ENCODE measurements at regions not wholly inside any gene's neighbourhood (a gene's known extent, or its start where the extent isn't known, plus 50 kb on each side); places are given as distances from the start of the nearest gene placed in this dataset.
"Not testable (repeated sequence)": the region's sequence is repeated elsewhere in the genome, so short reads cannot be mapped to it uniquely, and the experiment has no call there.

DNA sequence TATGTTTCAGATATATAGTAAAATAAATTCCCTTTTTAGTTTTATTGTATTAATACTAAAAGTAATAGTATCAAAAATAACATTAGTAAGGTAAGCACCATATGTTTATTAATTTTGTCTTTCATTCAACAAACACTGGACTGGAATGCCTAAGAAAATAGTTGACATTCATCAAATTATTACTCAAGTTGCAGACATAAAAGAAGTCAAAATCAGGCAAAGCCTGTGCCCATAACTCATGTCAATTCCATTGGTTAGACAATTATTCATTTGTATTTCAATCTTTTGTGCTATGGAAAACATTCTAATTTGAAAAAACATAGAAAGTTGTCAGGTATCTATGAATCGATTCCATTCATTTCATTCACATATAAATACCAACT lies 158.9 kb downstream of the CEMIP2 start:
- ChIA-PET POLR2A (no interaction called here), CTCF (no interaction called here)
- DNase-seq (ENCODE audit: extremely low spot score), result no peak
- TF ChIP-seq, protein P1, sequence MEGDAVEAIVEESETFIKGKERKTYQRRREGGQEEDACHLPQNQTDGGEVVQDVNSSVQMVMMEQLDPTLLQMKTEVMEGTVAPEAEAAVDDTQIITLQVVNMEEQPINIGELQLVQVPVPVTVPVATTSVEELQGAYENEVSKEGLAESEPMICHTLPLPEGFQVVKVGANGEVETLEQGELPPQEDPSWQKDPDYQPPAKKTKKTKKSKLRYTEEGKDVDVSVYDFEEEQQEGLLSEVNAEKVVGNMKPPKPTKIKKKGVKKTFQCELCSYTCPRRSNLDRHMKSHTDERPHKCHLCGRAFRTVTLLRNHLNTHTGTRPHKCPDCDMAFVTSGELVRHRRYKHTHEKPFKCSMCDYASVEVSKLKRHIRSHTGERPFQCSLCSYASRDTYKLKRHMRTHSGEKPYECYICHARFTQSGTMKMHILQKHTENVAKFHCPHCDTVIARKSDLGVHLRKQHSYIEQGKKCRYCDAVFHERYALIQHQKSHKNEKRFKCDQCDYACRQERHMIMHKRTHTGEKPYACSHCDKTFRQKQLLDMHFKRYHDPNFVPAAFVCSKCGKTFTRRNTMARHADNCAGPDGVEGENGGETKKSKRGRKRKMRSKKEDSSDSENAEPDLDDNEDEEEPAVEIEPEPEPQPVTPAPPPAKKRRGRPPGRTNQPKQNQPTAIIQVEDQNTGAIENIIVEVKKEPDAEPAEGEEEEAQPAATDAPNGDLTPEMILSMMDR (IDR thresholded peaks at IDR 0.05; ENCODE audit: control extremely low read depth, extremely low read depth, low read depth, missing control alignments), result no peak

DNA sequence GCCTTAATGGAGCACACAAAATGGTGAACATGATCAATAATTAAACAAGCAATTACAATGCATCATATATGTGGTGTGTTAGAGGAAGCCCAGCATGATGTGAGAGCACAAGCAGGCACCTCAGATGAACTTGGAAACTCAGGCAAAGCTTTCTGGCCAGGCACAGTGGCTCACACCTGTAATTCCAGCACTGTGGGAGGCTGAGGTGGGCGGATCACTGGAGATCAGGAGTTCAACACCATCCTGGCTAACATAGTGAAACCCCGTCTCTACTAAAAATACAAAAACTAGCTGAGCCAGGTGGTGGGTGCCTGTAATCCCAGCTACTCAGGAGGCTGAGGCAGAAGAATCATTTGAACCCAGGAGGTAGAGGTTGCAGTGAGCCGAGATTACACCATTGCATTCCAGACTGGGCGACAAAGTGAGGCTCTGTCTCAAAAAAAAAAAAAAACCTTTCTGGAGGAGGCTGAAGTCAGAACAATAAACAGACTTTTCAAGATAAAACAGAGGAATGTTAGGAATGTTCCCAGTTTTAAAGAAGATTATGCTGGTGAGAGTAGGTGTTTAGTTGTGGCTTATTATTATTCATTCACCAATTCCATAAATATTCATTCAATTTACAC lies 159.4 kb downstream of the CEMIP2 start:
- CTCF ChIA-PET, result no interaction called here

DNA sequence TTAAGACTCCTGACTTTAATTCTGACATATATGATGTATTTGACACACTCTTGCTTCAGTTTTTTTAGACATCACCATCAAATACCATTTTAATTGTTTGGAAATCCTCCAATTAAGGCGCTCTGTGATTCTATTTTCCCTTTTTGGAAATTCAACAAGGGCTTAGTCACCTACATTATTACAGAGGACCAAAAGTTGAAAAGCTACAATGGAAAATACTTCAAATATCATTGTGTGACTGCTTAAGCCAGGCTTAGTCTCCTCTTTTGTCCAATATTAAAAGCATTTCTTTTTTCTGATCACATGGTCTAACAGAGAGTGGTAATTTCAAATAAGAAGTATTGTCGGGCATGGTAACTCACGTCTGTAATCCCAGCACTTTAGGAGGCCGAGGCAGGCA lies 160.3 kb downstream of the CEMIP2 start:
- ChIA-PET CTCF (no interaction called here), POLR2A (no interaction called here)

More for the DNA sequence above, 159.4 kb downstream of the CEMIP2 start:
- TF ChIP-seq, protein P1 (IDR thresholded peaks at IDR 0.05; ENCODE audit: control extremely low read depth, extremely low read depth, low read depth, missing control alignments), result no peak
- POLR2A ChIA-PET, result no interaction called here
- DNase-seq (ENCODE audit: extremely low spot score), result no peak

DNA sequence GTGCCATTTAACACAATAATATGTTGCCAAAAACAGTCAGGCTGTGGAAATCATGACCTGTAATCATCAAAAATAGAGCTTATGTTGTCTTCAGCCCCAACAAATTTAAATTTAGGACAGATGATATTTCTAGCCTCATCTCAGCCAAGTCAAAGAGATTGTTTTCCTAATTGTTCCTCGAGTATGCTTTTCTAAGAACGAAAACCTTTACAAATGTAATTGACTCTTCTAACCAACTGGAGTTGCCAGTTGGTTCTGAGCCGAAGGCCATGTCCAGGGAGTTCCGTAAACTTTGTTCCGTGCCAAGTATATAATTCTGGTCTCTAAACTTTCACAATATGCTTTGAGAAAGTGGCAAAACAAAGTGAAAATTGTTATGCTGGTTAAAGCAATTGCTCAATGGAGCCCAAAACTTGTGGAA lies 160.8 kb downstream of the CEMIP2 start:
- TF ChIP-seq, protein P1 (IDR thresholded peaks at IDR 0.05; ENCODE audit: control extremely low read depth, extremely low read depth, low read depth, missing control alignments), result no peak
- CTCF ChIA-PET, result no interaction called here
- POLR2A ChIA-PET, result no interaction called here
- no peak for DNase-seq (ENCODE audit: extremely low spot score)

More for the DNA sequence above, 160.3 kb downstream of the CEMIP2 start:
- no peak for DNase-seq (ENCODE audit: extremely low spot score)
- TF ChIP-seq, protein P1 (IDR thresholded peaks at IDR 0.05; ENCODE audit: control extremely low read depth, extremely low read depth, low read depth, missing control alignments), result no peak

DNA sequence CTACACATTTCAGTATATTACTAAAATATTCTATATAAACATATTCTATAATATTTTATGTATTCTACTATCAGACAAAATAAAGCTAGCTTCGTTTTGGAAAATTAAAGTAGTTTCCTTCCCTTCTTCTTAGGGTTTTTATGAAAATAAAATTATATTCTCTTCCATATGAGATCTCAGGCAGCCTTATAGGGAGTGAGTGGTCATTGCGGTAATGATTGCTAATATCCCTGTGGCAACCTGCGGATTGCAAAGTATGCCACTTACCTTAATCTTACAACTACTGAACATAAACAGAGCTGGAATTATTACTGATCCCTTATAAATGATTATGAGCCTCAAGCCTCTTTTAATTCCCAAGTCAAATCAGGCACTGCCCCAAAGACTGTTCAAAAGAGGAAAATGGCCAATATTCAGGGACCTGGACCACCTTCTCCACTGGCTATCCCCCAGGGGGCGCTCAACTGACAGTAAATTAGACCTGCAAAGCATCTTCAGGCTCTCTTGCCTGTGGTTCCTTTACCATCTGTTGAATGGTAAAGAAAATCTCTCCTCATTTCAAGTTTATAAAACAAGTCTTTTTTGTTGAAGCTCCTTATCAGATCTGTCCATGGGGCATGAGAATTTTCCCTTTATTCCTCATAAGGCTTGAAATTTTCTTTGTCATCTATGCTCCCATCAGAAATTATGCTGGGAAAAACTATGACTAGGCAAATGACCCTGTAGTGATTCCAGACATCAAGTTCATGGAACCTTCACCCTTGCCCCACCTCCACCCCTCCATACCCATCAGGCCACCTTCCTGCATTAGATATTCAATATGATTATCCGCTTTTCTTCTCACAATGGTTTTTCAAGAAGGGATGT lies 163.9 kb downstream of the CEMIP2 start:
- DNase-seq (ENCODE audit: extremely low spot score), result peak; percentile 38
- TF ChIP-seq, protein P1 (IDR thresholded peaks at IDR 0.05; ENCODE audit: control extremely low read depth, extremely low read depth, low read depth, missing control alignments), result peak; percentile 72
- ChIA-PET POLR2A (no interaction called here), CTCF (interaction anchor here (0.9 to 3.9 kb wide), 30 partner anchors 9 to 421 kb away, joined by 3 to 18 read pairs (median 4); no protein-coding TSS in a partner anchor)

DNA sequence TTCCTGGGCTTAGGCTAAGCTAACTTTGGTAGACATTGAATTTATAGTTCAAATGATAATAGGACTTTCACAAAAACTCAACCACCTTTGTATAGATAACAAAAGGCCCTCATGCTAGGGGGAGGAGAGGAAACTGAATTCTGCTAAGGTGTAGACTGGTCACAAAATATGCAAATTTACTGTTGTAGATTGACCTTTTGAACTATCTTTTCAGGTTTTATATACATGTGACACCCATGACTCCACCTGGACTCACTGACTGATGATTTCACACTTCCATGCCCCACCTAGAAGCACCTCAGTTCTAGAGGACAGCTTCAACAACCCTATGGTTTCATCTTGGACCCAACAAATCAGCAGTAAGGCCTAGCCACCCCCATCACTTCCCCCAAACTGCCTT lies 165.7 kb downstream of the CEMIP2 start:
- POLR2A ChIA-PET, result no interaction called here
- CTCF ChIA-PET, result interaction anchor here (1.0 to 3.9 kb wide), 2 partner anchors 317 to 423 kb away, joined by 4 to 18 read pairs; no protein-coding TSS in a partner anchor
- TF ChIP-seq, protein P1 (IDR thresholded peaks at IDR 0.05; ENCODE audit: control extremely low read depth, extremely low read depth, low read depth, missing control alignments), result no peak
- no peak for DNase-seq (ENCODE audit: extremely low spot score)

DNA sequence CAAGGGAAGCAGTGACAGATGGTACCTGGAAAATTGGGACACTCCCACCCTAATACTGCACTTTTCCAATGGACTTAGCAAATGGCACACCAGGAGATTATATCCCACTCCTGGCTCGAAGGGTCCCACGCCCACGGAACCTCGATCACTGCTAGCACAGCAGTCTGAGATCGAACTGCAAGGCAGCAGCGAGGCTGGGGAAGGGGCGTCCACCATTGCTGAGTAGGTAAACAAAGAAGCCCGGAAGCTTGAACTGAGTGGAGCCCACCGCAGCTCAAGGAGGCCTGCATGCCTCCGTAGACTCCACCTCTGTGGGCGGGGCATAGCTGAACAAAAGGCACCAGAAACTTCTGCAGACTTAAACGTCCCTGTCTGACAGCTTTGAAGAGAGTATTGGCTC lies 172.6 kb downstream of the CEMIP2 start:
- CTCF ChIA-PET, result interaction anchor here (1.8 kb wide), 1 partner anchor 8 kb away, joined by 6 read pairs; no protein-coding TSS in a partner anchor
- POLR2A ChIA-PET; DNase-seq (ENCODE audit: extremely low spot score): not testable (repeated sequence)

All from GM10248 (cell line).